Gastrocnemius medialis (tissue), 4 donors: ENCODE measurements at regions not wholly inside any gene's neighbourhood (a gene's known extent, or its start where the extent isn't known, plus 50 kb on each side); places are given as distances from the start of the nearest gene placed in this dataset.

Source experiments
- ATAC-seq, 2 donors: fragments of 150-250 bp; one replicate each; pipeline ENCODE4 v1.9.1; 2016
- DNase-seq, 2 donors: peaks; one replicate each; pipeline ENCODE4 v3.0.0-alpha.2; 2019
- H3K27ac ChIP-seq, 4 donors: fragments of 200-600 bp; sonication (generic); 1 replicate in 1 of 4; 2 replicates in 3 of 4; pipeline ENCODE4 v1.5.1; 2016 to 2018; ENCODE audit warnings: mild to moderate bottlenecking in 2 of 4, moderate library complexity in 1 of 4
- H3K27me3 ChIP-seq, 3 donors: fragments of 200-600 bp; sonication (generic) in 2 of 3; 1 replicate in 1 of 3; 2 replicates in 2 of 3; pipeline versions ENCODE4 v1.5.1 to v1.6.0; 2016 to 2019; ENCODE audit warnings: mild to moderate bottlenecking in 1 of 3, moderate library complexity in 1 of 3
- H3K36me3 ChIP-seq, 2 donors: fragments of 200-600 bp; sonication (generic) in 1 of 2; one replicate each; pipeline ENCODE4 v1.5.1; 2017 to 2018
- H3K4me1 ChIP-seq, 2 donors: fragments of 200-600 bp; sonication (generic) in 1 of 2; one replicate each; pipeline ENCODE4 v1.5.1; 2016 to 2017; ENCODE audit warnings: mild to moderate bottlenecking in 2 of 2
- H3K4me3 ChIP-seq, 4 donors: fragments of 200-600 bp; sonication (generic) in 3 of 4; 1 replicate in 1 of 4; 2 replicates in 3 of 4; pipeline ENCODE4 v1.5.1; 2016 to 2019; ENCODE audit warnings: mild to moderate bottlenecking in 2 of 4
- H3K9me3 ChIP-seq, 3 donors: fragments of 200-600 bp; sonication (generic) in 2 of 3; 1 replicate in 1 of 3; 2 replicates in 2 of 3; pipeline ENCODE4 v1.5.1; 2016 to 2019
- POLR2A ChIP-seq, 2 donors: fragments of 450-650 bp; IDR thresholded peaks; one replicate each; pipeline ENCODE4 v1.6.1; 2017; ENCODE audit warnings: antibody characterized with exemption in 2 of 2, mild to moderate bottlenecking in 2 of 2, moderate library complexity in 2 of 2
- in situ Hi-C, 4 donors: fragments of 200-750 bp; cut with MboI; loops; one replicate each; pipeline versions ENCODE4 v1.15.0 to v1.8.0; 2017; ENCODE audit warnings: low sequenced_read_pairs in 4 of 4
- intact Hi-C: fragments of 100-400 bp; cut with DNase I; formaldehyde crosslinking; loops from one replicate; pipeline ENCODE4 v1.15.1; 2023; ENCODE audit warnings: low total_unique reads
- TF ChIP-seq, protein P1 (sequence below), 5 experiments: fragments of 450-650 bp in 3 of 5; fragments of 200-600 bp in 2 of 5; sonication (generic) in 2 of 5; IDR thresholded peaks in 4 of 5; conservative IDR thresholded peaks in 1 of 5; 1 replicate in 4 of 5; 2 replicates in 1 of 5; pipeline ENCODE4 v1.5.1; 2016 to 2019; ENCODE audit warnings: antibody characterized with exemption in 5 of 5, mild to moderate bottlenecking in 3 of 5, moderate library complexity in 3 of 5

DNA sequence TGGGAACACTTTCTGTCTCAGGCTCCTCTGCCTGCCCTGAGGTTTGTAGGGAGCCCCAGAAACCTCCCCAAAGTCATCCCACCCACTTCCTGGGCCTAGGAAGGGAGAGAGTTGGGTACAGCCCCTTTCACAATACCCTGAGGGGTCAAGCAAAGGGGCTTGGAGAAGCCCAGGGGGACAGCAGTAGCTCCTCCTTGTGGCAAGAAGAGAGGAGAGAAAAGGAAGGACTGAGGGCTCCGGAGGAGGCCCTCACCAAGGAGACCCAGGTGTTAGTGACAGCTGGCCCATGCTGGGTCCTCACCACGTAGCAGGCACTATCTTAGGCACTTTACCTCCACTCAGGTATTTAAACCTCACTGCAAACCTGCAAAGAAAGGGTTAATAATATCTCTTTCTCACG, 112.8 kb downstream of the IRX5 start:
- no peaks in the 10 kb centered on the region for H3K36me3 ChIP-seq
- no peak for ATAC-seq
- intact Hi-C loops, result no loop called here

DNA sequence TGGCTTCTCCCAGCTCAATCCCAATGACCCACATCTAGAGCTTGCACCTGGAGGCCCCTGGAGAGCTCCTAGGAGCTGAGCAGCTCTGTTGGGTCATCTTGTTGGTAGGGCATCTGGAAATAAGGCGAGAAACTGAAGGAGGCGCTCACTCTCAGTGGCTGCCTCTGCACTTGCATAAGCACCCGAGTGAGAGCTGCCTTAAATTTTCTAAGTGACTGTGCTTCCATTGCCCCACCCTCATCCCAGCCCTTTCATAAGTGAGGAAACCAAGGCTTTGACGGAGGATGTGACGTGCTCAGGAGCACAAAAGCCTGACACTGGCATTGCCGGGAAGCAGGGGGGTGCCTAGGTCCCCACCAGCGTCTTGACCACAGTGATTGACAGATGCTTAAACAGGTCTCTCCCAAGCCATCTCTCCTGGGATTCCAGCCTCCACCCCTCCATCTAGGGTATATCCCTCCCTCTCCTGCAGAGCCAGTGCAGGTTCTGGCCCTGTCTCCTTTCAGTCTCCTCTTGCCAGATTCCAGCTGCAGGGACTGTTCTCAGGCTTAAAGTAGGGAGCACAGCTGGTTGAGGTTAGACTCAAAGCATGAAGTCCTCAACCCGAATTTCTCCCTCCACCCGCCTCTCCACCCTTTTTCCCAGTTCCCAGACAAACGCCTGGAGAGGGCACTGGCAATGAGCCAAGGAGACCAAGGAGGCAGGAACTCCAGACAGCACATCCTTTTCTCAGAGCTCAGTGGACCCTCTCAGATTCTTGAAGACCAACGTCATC, 113.7 kb downstream of the IRX5 start:
- Histone ChIP-seq H3K9me3 (no peaks in the 10 kb centered on the region), H3K27ac (no peak overlapping the region), H3K36me3 (no peaks in the 10 kb centered on the region), H3K4me1 (no peaks in the 10 kb centered on the region), H3K27me3 (no peaks in the 10 kb centered on the region), H3K4me3 (no peak overlapping the region)
- ATAC-seq (no peak), DNase-seq (no peak)
- TF ChIP-seq, protein P1, sequence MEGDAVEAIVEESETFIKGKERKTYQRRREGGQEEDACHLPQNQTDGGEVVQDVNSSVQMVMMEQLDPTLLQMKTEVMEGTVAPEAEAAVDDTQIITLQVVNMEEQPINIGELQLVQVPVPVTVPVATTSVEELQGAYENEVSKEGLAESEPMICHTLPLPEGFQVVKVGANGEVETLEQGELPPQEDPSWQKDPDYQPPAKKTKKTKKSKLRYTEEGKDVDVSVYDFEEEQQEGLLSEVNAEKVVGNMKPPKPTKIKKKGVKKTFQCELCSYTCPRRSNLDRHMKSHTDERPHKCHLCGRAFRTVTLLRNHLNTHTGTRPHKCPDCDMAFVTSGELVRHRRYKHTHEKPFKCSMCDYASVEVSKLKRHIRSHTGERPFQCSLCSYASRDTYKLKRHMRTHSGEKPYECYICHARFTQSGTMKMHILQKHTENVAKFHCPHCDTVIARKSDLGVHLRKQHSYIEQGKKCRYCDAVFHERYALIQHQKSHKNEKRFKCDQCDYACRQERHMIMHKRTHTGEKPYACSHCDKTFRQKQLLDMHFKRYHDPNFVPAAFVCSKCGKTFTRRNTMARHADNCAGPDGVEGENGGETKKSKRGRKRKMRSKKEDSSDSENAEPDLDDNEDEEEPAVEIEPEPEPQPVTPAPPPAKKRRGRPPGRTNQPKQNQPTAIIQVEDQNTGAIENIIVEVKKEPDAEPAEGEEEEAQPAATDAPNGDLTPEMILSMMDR (IDR thresholded peaks at IDR 0.05 in 4 of 5, conservative IDR thresholded peaks at IDR 0.05 in 1 of 5), result no peak
- no peak for TF ChIP-seq POLR2A (IDR thresholded peaks at IDR 0.05)
- in situ Hi-C loops, result no loop called here
- intact Hi-C loops, result no loop called here

More for the DNA sequence above, 112.8 kb downstream of the IRX5 start:
- Histone ChIP-seq H3K27me3 (no peaks in the 10 kb centered on the region), H3K4me3 (no peak overlapping the region), H3K4me1 (no peaks in the 10 kb centered on the region), H3K9me3 (no peaks in the 10 kb centered on the region), H3K27ac (no peak overlapping the region)
- in situ Hi-C loops, result no loop called here
- TF ChIP-seq, protein P1 (IDR thresholded peaks at IDR 0.05 in 4 of 5, conservative IDR thresholded peaks at IDR 0.05 in 1 of 5), result no peak
- TF ChIP-seq POLR2A (IDR thresholded peaks at IDR 0.05), result no peak
- no peak for DNase-seq

DNA sequence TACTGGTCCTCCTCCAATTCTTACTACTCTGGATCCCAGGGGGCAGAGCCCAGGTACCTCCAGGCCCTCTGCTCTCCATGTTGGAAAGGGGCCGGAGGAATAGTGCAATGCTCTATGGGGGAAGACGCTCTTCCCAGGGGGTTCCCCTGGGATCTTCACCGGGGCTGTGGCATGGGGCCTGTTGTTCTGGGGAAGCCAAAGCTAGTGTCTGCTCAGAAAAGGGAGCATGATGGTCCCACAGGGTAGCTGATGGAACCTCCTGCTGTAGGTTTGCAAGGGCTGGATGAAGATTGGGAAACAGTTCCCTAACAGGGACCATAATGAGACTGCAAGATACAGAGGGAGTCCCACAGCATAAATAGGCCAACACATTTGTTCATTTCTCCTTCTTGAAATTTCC, 114.7 kb downstream of the IRX5 start:
- DNase-seq, result no peak
- Histone ChIP-seq H3K9me3 (no peaks in the 10 kb centered on the region), H3K4me3 (no peak overlapping the region), H3K36me3 (no peaks in the 10 kb centered on the region), H3K27ac (no peak overlapping the region), H3K4me1 (no peaks in the 10 kb centered on the region), H3K27me3 (no peaks in the 10 kb centered on the region)
- no peak for ATAC-seq
- in situ Hi-C loops, result no loop called here
- intact Hi-C loops, result no loop called here
- TF ChIP-seq POLR2A (IDR thresholded peaks at IDR 0.05), result no peak
- TF ChIP-seq, protein P1 (IDR thresholded peaks at IDR 0.05 in 4 of 5, conservative IDR thresholded peaks at IDR 0.05 in 1 of 5), result no peak

DNA sequence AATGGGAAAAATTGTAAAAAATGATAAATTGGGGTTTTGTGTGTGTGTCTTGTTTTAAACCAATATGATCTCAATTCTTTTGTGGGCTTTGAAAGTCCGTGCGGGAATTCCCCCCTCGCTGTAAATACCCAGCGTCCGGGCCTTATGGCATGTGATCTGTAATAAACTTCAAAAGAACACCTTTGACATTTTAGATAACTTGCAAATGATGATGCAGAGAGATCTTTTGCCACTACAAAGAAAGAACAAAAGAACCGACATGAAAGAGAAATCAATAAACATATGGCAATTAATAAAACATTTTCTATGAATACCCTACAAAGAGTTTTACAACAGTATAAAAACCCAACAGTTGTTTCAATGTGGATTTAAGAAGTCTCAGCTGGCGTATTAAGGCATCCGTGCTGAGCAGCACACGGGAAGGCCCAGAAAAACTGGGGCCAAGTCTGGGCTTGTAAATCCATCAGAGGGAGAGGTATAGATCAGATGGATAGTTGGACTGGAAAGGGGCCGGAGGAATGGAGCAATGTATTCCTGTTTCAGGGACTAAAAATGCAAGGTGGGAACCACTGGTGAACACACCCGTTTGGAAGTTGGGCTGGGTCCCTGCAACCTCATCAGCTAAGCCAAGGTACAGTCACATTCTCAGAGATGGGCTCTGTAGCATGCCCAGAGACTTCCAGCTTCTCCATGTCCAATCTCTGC, 115.2 kb downstream of the IRX5 start:
- Histone ChIP-seq H3K4me3 (no peak overlapping the region), H3K9me3 (no peaks in the 10 kb centered on the region), H3K36me3 (no peaks in the 10 kb centered on the region), H3K4me1 (no peaks in the 10 kb centered on the region), H3K27me3 (no peaks in the 10 kb centered on the region), H3K27ac (no peak overlapping the region)
- no peak for ATAC-seq
- intact Hi-C loops, result no loop called here
- in situ Hi-C loops, result no loop called here
- no peak for DNase-seq
- TF ChIP-seq POLR2A (IDR thresholded peaks at IDR 0.05), result no peak
- TF ChIP-seq, protein P1 (IDR thresholded peaks at IDR 0.05 in 4 of 5, conservative IDR thresholded peaks at IDR 0.05 in 1 of 5), result no peak
